CD4-positive, alpha-beta T cell treated with Interleukin-6 for 4 hours (primary cell): ENCODE measurements at regions not wholly inside any gene's neighbourhood (a gene's known extent, or its start where the extent isn't known, plus 50 kb on each side); places are given as distances from the start of the nearest gene placed in this dataset.

Experiments
- DNase-seq: peaks from one replicate; pipeline ENCODE4 v3.0.0-alpha.2; 2020; ENCODE audit warnings: mixed read lengths

GRCh38 chr2:63658176-63658968 lies 69.6 kb downstream of the MDH1 start:
- DNase-seq, result no peak

- DNase-seq, result no peak
These were observed 71.3 kb downstream of the MDH1 start for GRCh38 chr2:63660060-63660459.

- DNase-seq, result no peak
These were observed 72.3 kb downstream of the MDH1 start for GRCh38 chr2:63661076-63661475.

- DNase-seq, result no peak
These were observed 73.5 kb downstream of the MDH1 start for GRCh38 chr2:63662028-63662804.

- no peak for DNase-seq
These were observed 74.5 kb downstream of the MDH1 start for GRCh38 chr2:63663013-63663864.

- DNase-seq, result no peak
These were observed 76.3 kb downstream of the MDH1 start for GRCh38 chr2:63665091-63665490.

GRCh38 chr2:63665846-63666475 lies 77.2 kb downstream of the MDH1 start:
- no peak for DNase-seq

- no peak for DNase-seq
These were observed 78.5 kb downstream of the MDH1 start for GRCh38 chr2:63667132-63667700.

GRCh38 chr2:63668000-63668399 lies 79.2 kb downstream of the MDH1 start:
- no peak for DNase-seq

GRCh38 chr2:63668466-63668865 lies 79.7 kb downstream of the MDH1 start:
- no peak for DNase-seq

GRCh38 chr2:63669596-63669995 lies 80.8 kb downstream of the MDH1 start:
- no peak for DNase-seq

- DNase-seq, result no peak
These were observed 85.2 kb downstream of the MDH1 start for GRCh38 chr2:63673865-63674533.

- DNase-seq, result no peak
These were observed 86.3 kb downstream of the MDH1 start for GRCh38 chr2:63675026-63675425.

GRCh38 chr2:63676135-63676534 lies 87.4 kb downstream of the MDH1 start:
- no peak for DNase-seq

GRCh38 chr2:63678085-63678484 lies 89.3 kb downstream of the MDH1 start:
- DNase-seq, result no peak

GRCh38 chr2:63678551-63678950 lies 89.8 kb downstream of the MDH1 start:
- no peak for DNase-seq

GRCh38 chr2:63679252-63679855 lies 90.6 kb downstream of the MDH1 start:
- no peak for DNase-seq

GRCh38 chr2:63680455-63680854 lies 91.7 kb downstream of the MDH1 start:
- no peak for DNase-seq

GRCh38 chr2:63681896-63682295 lies 93.1 kb downstream of the MDH1 start:
- DNase-seq, result no peak

- DNase-seq, result peak; percentile 29
These were observed 103.3 kb downstream of the MDH1 start for GRCh38 chr2:63692002-63692606.

GRCh38 chr2:63695583-63695982 lies 106.8 kb downstream of the MDH1 start:
- no peak for DNase-seq
